ENCODE measurements at regions not wholly inside any gene's neighbourhood (a gene's known extent, or its start where the extent isn't known, plus 50 kb on each side); places are given as distances from the start of the nearest gene placed in this dataset.

DNA sequence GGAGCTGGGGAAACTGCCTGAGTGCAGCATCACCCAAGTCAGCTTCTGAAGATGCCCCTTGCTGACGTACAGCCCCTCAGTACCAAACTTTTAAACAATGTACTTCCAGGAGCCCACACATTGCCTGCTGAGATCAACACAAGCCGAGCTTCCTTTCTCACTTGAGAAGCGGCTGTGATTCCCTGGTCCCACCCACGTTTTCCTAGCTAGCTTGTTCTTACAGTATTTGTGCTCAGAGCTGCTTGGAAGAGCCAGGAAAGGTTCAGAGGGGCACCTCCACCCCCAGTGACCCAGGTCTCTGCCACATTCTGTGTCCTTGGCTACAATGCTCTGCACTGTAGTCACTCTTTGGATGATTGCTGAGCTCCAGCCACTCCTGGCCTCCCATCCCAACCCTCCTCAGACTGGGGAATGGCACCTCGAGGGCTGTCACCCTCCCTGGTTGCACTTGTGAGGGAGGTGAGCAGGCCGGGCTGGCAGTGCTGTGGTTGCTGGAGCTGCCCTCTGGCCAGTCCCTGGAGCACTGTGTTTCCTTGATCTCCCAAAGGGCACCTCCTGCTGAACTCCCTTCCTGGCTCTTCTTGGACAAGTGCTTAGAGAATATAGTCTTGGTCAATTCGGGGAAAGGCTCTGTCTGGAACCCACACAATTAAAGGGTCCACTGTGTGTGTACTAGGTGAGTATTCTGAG, 355.1 kb downstream of the AJAP1 start:
- H3K36me3 ChIP-seq (ENCODE audit: control insufficient read depth in 3 of 3, insufficient read depth in 3 of 3, low read length in 3 of 3), result no peaks in the 10 kb centered on the region
- no peak overlapping the region for H3K4me3 ChIP-seq (ENCODE audit: low read length in 3 of 3)
- no peak overlapping the region for H3K9ac ChIP-seq (ENCODE audit: low read depth in 1 of 3, low read length in 3 of 3)
- H3K27me3 ChIP-seq (ENCODE audit: control insufficient read depth in 3 of 3, insufficient read depth in 3 of 3, low read length in 3 of 3), result peaks cover 0 to 22% (median 4%) of the 10 kb centered on the region in 3 donors
- no peak overlapping the region for H3K27ac ChIP-seq (ENCODE audit: low read depth, low read length)
- H3K4me1 ChIP-seq (ENCODE audit: control insufficient read depth in 3 of 3, insufficient read depth in 3 of 3, low read length in 3 of 3), result no peaks in the 10 kb centered on the region
- H3K9me3 ChIP-seq (ENCODE audit: control insufficient read depth in 3 of 3, low read length in 3 of 3), result peaks cover 0 to under 1% (median 0%) of the 10 kb centered on the region in 3 donors

DNA sequence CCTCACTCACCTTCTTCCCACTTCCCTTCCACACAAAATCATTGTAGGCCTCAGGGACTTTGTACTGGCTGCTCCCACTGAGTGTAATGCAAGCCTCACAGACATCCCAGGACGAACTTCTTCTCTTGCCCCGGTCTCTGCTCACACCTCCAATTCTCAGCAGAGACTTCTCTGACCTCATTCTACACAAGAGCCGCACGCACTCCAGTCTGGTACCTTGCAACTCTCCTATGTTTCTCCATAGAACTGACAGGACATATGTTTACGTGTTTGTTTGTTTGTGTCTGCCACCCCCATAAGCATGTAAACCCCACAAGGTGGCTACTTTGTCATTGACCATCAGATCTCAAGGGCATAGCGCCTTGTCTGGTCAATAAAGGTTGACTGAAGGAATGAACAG, 350.8 kb downstream of the AJAP1 start:
- Histone ChIP-seq H3K27me3 (ENCODE audit: control insufficient read depth in 3 of 3, insufficient read depth in 3 of 3, low read length in 3 of 3) (peaks cover 0 to 8% (median 0%) of the 10 kb centered on the region in 3 donors), H3K36me3 (ENCODE audit: control insufficient read depth in 3 of 3, insufficient read depth in 3 of 3, low read length in 3 of 3) (no peaks in the 10 kb centered on the region), H3K27ac (ENCODE audit: low read depth, low read length) (no peak overlapping the region), H3K9me3 (ENCODE audit: control insufficient read depth in 3 of 3, low read length in 3 of 3) (peaks cover 0 to 3% (median 0%) of the 10 kb centered on the region in 3 donors), H3K4me3 (ENCODE audit: low read length in 3 of 3) (no peak overlapping the region), H3K4me1 (ENCODE audit: control insufficient read depth in 3 of 3, insufficient read depth in 3 of 3, low read length in 3 of 3) (no peaks in the 10 kb centered on the region), H3K9ac (ENCODE audit: low read depth in 1 of 3, low read length in 3 of 3) (no peak overlapping the region)

DNA sequence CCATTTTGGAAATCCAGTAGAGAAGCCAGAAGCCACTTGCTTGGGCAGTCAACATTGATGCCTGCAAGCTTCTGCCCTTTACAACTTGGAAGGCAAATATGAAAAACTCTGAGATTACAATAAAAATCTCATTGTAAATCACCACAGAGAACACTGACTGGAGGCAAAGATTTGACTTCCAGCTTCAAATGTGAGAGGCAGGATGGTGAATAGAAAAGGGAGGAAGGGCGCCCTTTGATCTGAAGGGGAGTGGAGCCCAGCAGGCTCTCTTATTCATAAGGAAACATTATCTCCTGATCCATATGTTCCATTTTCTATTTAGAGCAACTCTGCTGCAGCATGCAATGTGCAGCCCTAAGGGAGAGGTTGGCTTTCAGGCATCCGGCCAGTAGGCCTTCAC, 348.3 kb downstream of the AJAP1 start:
- H3K9me3 ChIP-seq (ENCODE audit: control insufficient read depth in 3 of 3, low read length in 3 of 3), result peaks cover 0 to 3% (median 0%) of the 10 kb centered on the region in 3 donors
- H3K27me3 ChIP-seq (ENCODE audit: control insufficient read depth in 3 of 3, insufficient read depth in 3 of 3, low read length in 3 of 3), result peaks cover 0 to 2% (median 0%) of the 10 kb centered on the region in 3 donors

DNA sequence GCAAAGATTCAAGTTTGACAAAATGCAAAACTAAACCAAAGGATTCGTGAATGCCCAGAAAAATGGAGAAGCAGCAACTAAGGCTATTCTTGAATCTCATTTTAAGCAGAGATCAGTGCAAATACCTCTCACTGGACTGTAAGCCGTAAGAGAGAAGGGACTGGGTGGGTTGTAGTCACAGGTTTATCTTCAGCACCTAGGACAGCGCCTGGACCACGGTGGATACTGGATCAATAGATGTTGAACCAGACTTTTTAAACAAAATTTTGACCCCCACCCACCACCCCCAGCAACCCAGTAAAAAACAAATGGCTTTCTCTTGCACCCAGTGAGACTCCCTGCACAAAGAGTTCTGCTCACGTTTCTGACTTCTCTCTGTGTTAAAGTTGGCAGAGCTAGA, 347.1 kb downstream of the AJAP1 start:
- Histone ChIP-seq H3K9me3 (ENCODE audit: control insufficient read depth in 3 of 3, low read length in 3 of 3) (peaks cover 0 to 3% (median 0%) of the 10 kb centered on the region in 3 donors), H3K36me3 (ENCODE audit: control insufficient read depth in 3 of 3, insufficient read depth in 3 of 3, low read length in 3 of 3) (no peaks in the 10 kb centered on the region), H3K27ac (ENCODE audit: low read depth, low read length) (no peak overlapping the region), H3K27me3 (ENCODE audit: control insufficient read depth in 3 of 3, insufficient read depth in 3 of 3, low read length in 3 of 3) (peaks cover 0 to under 1% (median 0%) of the 10 kb centered on the region in 3 donors), H3K9ac (ENCODE audit: low read depth in 1 of 3, low read length in 3 of 3) (no peak overlapping the region), H3K4me1 (ENCODE audit: control insufficient read depth in 3 of 3, insufficient read depth in 3 of 3, low read length in 3 of 3) (no peaks in the 10 kb centered on the region), H3K4me3 (ENCODE audit: low read length in 3 of 3) (no peak overlapping the region)

More for the DNA sequence above, 348.3 kb downstream of the AJAP1 start:
- Histone ChIP-seq H3K4me1 (ENCODE audit: control insufficient read depth in 3 of 3, insufficient read depth in 3 of 3, low read length in 3 of 3) (no peaks in the 10 kb centered on the region), H3K4me3 (ENCODE audit: low read length in 3 of 3) (no peak overlapping the region), H3K36me3 (ENCODE audit: control insufficient read depth in 3 of 3, insufficient read depth in 3 of 3, low read length in 3 of 3) (no peaks in the 10 kb centered on the region), H3K9ac (ENCODE audit: low read depth in 1 of 3, low read length in 3 of 3) (no peak overlapping the region), H3K27ac (ENCODE audit: low read depth, low read length) (no peak overlapping the region)

DNA sequence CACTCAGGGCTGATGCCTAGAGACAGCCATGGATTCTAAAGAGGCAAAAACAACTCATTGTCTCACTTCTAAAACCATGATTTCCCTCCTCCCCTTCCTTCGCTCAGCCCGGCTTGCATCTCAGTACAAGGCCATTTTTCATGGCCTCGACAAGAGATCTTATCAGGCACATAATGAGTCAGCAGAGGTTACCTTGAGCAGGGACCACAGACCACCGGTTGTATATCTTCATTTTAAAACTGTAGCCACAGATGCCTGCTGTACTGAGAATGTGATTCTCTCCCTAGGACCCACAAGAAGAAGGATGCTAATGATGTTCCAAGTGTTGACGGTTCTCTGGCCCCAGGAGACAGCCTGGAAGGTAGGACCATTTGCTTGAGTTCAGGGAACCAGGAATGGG, 331.9 kb downstream of the AJAP1 start:
- peaks cover 0 to 2% (median 0%) of the 10 kb centered on the region in 3 donors for H3K9me3 ChIP-seq (ENCODE audit: control insufficient read depth in 3 of 3, low read length in 3 of 3)
- no peak overlapping the region for H3K4me3 ChIP-seq (ENCODE audit: low read length in 3 of 3)
- H3K36me3 ChIP-seq (ENCODE audit: control insufficient read depth in 3 of 3, insufficient read depth in 3 of 3, low read length in 3 of 3), result no peaks in the 10 kb centered on the region
- H3K9ac ChIP-seq (ENCODE audit: low read depth in 1 of 3, low read length in 3 of 3), result no peak overlapping the region
- no peak overlapping the region for H3K27ac ChIP-seq (ENCODE audit: low read depth, low read length)
- peaks cover 0 to 8% (median 0%) of the 10 kb centered on the region in 3 donors for H3K27me3 ChIP-seq (ENCODE audit: control insufficient read depth in 3 of 3, insufficient read depth in 3 of 3, low read length in 3 of 3)
- H3K4me1 ChIP-seq (ENCODE audit: control insufficient read depth in 3 of 3, insufficient read depth in 3 of 3, low read length in 3 of 3), result no peaks in the 10 kb centered on the region

DNA sequence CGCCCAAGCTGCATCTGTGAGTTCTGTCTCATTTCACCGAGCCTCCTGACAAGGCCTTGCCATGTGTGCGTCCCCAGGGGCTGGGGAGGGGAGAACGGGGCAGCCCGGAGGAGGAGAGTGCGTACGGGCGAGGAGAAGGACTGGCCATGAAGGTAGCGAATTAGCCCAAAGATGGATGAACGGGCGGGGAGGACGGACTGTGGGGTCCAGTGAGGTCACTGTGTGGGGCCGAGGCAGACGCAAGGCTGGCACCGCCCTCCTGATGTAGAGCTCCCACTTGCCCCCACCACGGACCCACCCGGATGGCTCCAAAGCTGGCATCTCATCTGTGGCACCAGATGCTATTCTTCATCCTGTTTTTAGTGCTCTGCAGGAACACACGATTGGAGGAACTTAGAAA, 330.4 kb downstream of the AJAP1 start:
- Histone ChIP-seq H3K4me3 (ENCODE audit: low read length in 3 of 3) (no peak overlapping the region), H3K27ac (ENCODE audit: low read depth, low read length) (no peak overlapping the region), H3K4me1 (ENCODE audit: control insufficient read depth in 3 of 3, insufficient read depth in 3 of 3, low read length in 3 of 3) (no peaks in the 10 kb centered on the region), H3K36me3 (ENCODE audit: control insufficient read depth in 3 of 3, insufficient read depth in 3 of 3, low read length in 3 of 3) (no peaks in the 10 kb centered on the region), H3K27me3 (ENCODE audit: control insufficient read depth in 3 of 3, insufficient read depth in 3 of 3, low read length in 3 of 3) (peaks cover 0 to 15% (median 0%) of the 10 kb centered on the region in 3 donors), H3K9ac (ENCODE audit: low read depth in 1 of 3, low read length in 3 of 3) (no peak overlapping the region), H3K9me3 (ENCODE audit: control insufficient read depth in 3 of 3, low read length in 3 of 3) (peaks cover 0 to 2% (median 0%) of the 10 kb centered on the region in 3 donors)

DNA sequence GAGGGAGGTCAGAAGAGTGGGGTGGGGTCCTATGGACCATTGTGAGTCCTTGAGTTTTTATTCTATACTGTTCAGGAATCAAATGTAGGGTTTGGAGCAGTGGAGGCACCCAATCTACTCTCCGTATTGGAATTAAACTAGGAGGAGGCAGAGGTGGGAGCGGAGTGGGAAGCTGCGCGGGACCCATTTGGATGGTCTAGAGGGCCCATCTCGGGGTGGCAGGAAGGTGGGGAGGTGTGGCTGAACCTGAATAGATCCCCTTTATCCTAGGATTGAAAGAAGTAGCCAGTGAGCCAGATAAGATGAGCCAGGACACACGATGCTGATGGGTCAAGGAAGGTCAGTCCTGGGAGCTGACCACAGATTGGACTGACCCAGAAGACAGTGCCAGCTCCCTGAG, 325.8 kb downstream of the AJAP1 start:
- Histone ChIP-seq H3K27ac (ENCODE audit: low read depth, low read length) (no peak overlapping the region), H3K36me3 (ENCODE audit: control insufficient read depth in 3 of 3, insufficient read depth in 3 of 3, low read length in 3 of 3) (no peaks in the 10 kb centered on the region), H3K9me3 (ENCODE audit: control insufficient read depth in 3 of 3, low read length in 3 of 3) (peaks cover 0 to 2% (median 0%) of the 10 kb centered on the region in 3 donors), H3K4me1 (ENCODE audit: control insufficient read depth in 3 of 3, insufficient read depth in 3 of 3, low read length in 3 of 3) (peaks cover 0 to 3% (median 2%) of the 10 kb centered on the region in 3 donors), H3K27me3 (ENCODE audit: control insufficient read depth in 3 of 3, insufficient read depth in 3 of 3, low read length in 3 of 3) (peaks cover 0 to 12% (median 7%) of the 10 kb centered on the region in 3 donors), H3K4me3 (ENCODE audit: low read length in 3 of 3) (no peak overlapping the region), H3K9ac (ENCODE audit: low read depth in 1 of 3, low read length in 3 of 3) (no peak overlapping the region)

DNA sequence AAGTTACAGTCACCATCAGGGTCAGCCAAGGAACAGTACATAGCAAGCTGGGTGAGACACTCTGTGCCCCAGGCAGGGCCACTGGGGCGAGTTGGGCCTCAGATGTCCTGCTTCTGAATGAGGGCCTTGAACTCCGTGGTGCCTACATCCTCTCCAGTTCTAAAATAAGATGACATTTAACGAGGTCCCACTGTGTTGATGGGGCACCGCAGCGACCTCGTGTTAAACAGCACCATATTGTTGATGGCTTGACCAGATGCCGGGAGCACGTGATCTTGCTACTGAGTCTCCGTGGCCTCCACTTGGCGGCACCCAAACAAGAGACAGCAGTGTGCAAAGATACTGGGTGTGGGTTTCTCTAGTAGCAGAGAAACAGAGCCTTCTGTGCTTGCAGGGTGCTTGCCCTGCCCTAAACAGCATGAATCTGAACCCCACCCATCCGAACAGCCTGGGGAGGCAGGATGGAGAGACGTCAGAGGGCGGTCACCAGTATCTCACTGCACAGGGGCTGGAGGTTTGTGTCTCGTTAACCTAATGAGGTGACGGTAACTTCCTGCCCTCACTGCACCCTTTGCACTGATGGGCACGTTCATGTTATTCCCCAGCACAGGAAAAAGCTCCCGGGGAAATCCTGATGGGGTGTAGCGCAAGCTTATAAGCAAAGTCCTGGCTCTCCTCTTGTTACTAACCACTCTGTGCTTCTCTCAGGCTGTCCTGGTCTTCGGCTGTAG, 324.4 kb downstream of the AJAP1 start:
- H3K27ac ChIP-seq (ENCODE audit: low read depth, low read length), result no peak overlapping the region
- H3K27me3 ChIP-seq (ENCODE audit: control insufficient read depth in 3 of 3, insufficient read depth in 3 of 3, low read length in 3 of 3), result peaks cover 0 to 12% (median 7%) of the 10 kb centered on the region in 3 donors
- peaks cover 0 to 3% (median 2%) of the 10 kb centered on the region in 3 donors for H3K4me1 ChIP-seq (ENCODE audit: control insufficient read depth in 3 of 3, insufficient read depth in 3 of 3, low read length in 3 of 3)
- no peaks in the 10 kb centered on the region for H3K36me3 ChIP-seq (ENCODE audit: control insufficient read depth in 3 of 3, insufficient read depth in 3 of 3, low read length in 3 of 3)
- no peak overlapping the region for H3K4me3 ChIP-seq (ENCODE audit: low read length in 3 of 3)
- no peak overlapping the region for H3K9ac ChIP-seq (ENCODE audit: low read depth in 1 of 3, low read length in 3 of 3)
- peaks cover 0 to 2% (median 0%) of the 10 kb centered on the region in 3 donors for H3K9me3 ChIP-seq (ENCODE audit: control insufficient read depth in 3 of 3, low read length in 3 of 3)

DNA sequence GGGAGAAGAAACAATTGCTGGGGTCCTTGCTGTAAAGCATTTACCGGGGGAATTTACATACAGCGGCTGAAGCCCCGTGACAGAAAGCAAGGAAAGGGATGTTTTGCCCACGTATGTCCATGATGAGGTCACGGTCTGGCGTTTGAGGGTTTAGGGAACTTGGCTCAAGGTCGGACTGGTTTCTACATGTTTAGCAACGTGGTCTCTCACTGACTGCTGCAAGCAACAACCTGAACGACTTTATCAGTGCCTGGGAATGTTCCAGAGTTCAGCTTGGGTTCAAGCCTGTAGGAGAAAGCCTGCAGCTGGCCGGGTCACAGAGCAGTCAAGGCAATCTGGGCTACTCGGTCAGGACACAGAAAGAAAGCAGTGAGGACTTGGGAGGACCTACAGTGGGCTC, 323.3 kb downstream of the AJAP1 start:
- Histone ChIP-seq H3K27ac (ENCODE audit: low read depth, low read length) (no peak overlapping the region), H3K36me3 (ENCODE audit: control insufficient read depth in 3 of 3, insufficient read depth in 3 of 3, low read length in 3 of 3) (no peaks in the 10 kb centered on the region), H3K9me3 (ENCODE audit: control insufficient read depth in 3 of 3, low read length in 3 of 3) (no peaks in the 10 kb centered on the region), H3K4me1 (ENCODE audit: control insufficient read depth in 3 of 3, insufficient read depth in 3 of 3, low read length in 3 of 3) (peaks cover 0 to 3% (median 2%) of the 10 kb centered on the region in 3 donors), H3K27me3 (ENCODE audit: control insufficient read depth in 3 of 3, insufficient read depth in 3 of 3, low read length in 3 of 3) (peaks cover 0 to 12% (median 7%) of the 10 kb centered on the region in 3 donors), H3K4me3 (ENCODE audit: low read length in 3 of 3) (no peak overlapping the region), H3K9ac (ENCODE audit: low read depth in 1 of 3, low read length in 3 of 3) (no peak overlapping the region)

DNA sequence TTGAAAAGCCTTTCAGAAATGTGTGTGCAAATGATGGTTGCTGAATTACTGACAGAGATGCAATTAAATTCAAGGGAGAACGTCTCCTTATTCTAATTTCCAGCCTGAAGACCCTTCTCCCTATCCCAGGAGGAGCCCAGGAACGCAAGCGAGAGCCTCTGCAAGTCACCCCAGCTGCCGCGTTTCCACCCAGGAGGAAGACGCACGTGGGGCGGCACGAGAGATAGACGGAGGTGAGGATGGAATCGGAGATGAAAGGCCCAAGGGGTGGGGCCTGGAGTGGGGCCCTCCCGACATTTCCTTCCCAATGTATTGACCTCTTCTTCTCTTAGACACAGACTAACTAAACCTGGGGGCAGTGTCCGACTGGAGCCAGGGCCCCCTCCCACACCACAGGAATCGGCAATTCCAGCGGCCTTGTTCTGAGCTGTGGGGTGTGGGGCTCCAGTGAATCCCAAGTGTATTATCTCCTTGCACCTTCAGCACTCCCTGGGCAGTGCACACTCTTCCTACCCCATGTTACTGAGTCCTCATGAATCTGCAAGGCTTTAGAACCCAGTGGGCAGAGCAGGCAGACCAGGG, 322.5 kb downstream of the AJAP1 start:
- Histone ChIP-seq H3K27me3 (ENCODE audit: control insufficient read depth in 3 of 3, insufficient read depth in 3 of 3, low read length in 3 of 3) (peaks cover 0 to 12% (median 7%) of the 10 kb centered on the region in 3 donors), H3K27ac (ENCODE audit: low read depth, low read length) (no peak overlapping the region), H3K4me1 (ENCODE audit: control insufficient read depth in 3 of 3, insufficient read depth in 3 of 3, low read length in 3 of 3) (peaks cover 0 to 3% (median 2%) of the 10 kb centered on the region in 3 donors), H3K9ac (ENCODE audit: low read depth in 1 of 3, low read length in 3 of 3) (no peak overlapping the region), H3K36me3 (ENCODE audit: control insufficient read depth in 3 of 3, insufficient read depth in 3 of 3, low read length in 3 of 3) (no peaks in the 10 kb centered on the region), H3K4me3 (ENCODE audit: low read length in 3 of 3) (no peak overlapping the region), H3K9me3 (ENCODE audit: control insufficient read depth in 3 of 3, low read length in 3 of 3) (no peaks in the 10 kb centered on the region)
